Fibroblast of lung (primary cell): ENCODE measurements at regions not wholly inside any gene's neighbourhood (a gene's known extent, or its start where the extent isn't known, plus 50 kb on each side); places are given as distances from the start of the nearest gene placed in this dataset.

ENCODE experiments used
- DNase-seq, 2 donors: peaks; one replicate each; pipeline versions ENCODE4 v3.0.0 to v3.0.0-alpha.2; 2010; ENCODE audit warnings: low read depth in 2 of 2
- H2AFZ ChIP-seq: 2 replicates; pipeline ENCODE4 v1.5.1; 2012; ENCODE audit warnings: low read length, control low read depth, inconsistent platforms
- H3K27ac ChIP-seq: 2 replicates; pipeline ENCODE4 v1.5.1; 2011; ENCODE audit warnings: low read length, control low read depth; ENCODE audit not compliant: insufficient read depth
- H3K27me3 ChIP-seq: 2 replicates; pipeline ENCODE4 v1.5.1; 2011; ENCODE audit warnings: mild to moderate bottlenecking, low read length; ENCODE audit not compliant: control insufficient read depth, insufficient read depth
- H3K36me3 ChIP-seq: 2 replicates; pipeline ENCODE4 v1.5.1; 2011; ENCODE audit warnings: low read length; ENCODE audit not compliant: control insufficient read depth, insufficient read depth
- H3K4me1 ChIP-seq: 2 replicates; pipeline ENCODE4 v1.5.1; 2011; ENCODE audit warnings: low read length; ENCODE audit not compliant: control insufficient read depth, insufficient read depth; ENCODE audit errors: extremely low read depth
- H3K4me2 ChIP-seq: 2 replicates; pipeline ENCODE4 v1.5.1; 2011; ENCODE audit warnings: low read length, control low read depth; ENCODE audit not compliant: insufficient read depth; ENCODE audit errors: extremely low read depth
- H3K4me3 ChIP-seq, 4 experiments: fragments of 200-600 bp in 1 of 4; sonication (generic) in 1 of 4; replicated peaks in 1 of 4; 2 replicates each; pipeline ENCODE4 v1.5.1; 2011 to 2016; ENCODE audit warnings: low read length in 4 of 4, low read depth in 3 of 4, mild to moderate bottlenecking in 3 of 4, control low read depth in 2 of 4, inconsistent platforms in 1 of 4, mixed read lengths in 1 of 4; ENCODE audit not compliant: insufficient read depth in 1 of 4; ENCODE audit errors: control extremely low read depth in 1 of 4
- H3K79me2 ChIP-seq: 2 replicates; pipeline ENCODE4 v1.5.1; 2012; ENCODE audit warnings: mild to moderate bottlenecking, low read length, inconsistent platforms; ENCODE audit not compliant: control insufficient read depth, insufficient read depth
- H3K9ac ChIP-seq: 2 replicates; pipeline ENCODE4 v1.5.1; 2011; ENCODE audit warnings: mild to moderate bottlenecking, low read length, control low read depth; ENCODE audit not compliant: insufficient read depth
- H3K9me3 ChIP-seq: 2 replicates; pipeline ENCODE4 v1.5.1; 2012; ENCODE audit warnings: low read depth, low read length; ENCODE audit not compliant: control insufficient read depth, insufficient read depth
- H4K20me1 ChIP-seq: 2 replicates; pipeline ENCODE4 v1.5.1; 2011; ENCODE audit warnings: low read length; ENCODE audit not compliant: control insufficient read depth, insufficient read depth; ENCODE audit errors: extremely low read depth
- EZH2 ChIP-seq: IDR thresholded peaks from 2 replicates; pipeline ENCODE4 v1.5.1; 2012; ENCODE audit warnings: low read length, control low read depth, mild to moderate bottlenecking; ENCODE audit errors: missing control alignments
- TF ChIP-seq, protein P1 (sequence below), 2 donors: IDR thresholded peaks in 1 of 2; conservative IDR thresholded peaks in 1 of 2; 1 replicate in 1 of 2; 2 replicates in 1 of 2; pipeline ENCODE4 v1.5.1; 2011 to 2012; ENCODE audit warnings: low read length in 2 of 2, control low read depth in 1 of 2, inconsistent platforms in 1 of 2, low read depth in 1 of 2, mild to moderate bottlenecking in 1 of 2

DNA sequence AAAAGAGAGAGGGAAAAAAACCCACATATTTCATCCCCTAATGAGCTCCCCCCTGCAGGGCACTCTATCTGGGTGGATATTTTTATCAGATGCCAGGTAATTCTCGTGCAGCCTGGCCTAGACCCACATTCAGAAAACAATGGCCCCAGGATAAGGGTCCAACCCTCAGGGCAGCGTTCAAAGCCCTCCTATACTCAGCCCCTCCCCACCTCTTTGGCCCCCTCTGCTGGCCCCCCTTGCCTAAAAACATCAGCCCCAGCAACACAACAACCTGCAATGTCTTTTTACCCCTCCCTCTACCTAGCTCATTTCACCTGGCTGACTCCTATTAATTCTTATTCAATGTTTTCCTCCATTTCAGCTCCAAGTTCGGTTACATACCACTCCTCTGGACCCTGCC is 145.4 kb upstream of the MED14 start:
- no peaks in the 10 kb centered on the region for H4K20me1 ChIP-seq
- H3K4me3 ChIP-seq: no peak overlapping the region
- no peak for DNase-seq
- H3K27ac ChIP-seq: no peak overlapping the region
- TF ChIP-seq, protein P1, sequence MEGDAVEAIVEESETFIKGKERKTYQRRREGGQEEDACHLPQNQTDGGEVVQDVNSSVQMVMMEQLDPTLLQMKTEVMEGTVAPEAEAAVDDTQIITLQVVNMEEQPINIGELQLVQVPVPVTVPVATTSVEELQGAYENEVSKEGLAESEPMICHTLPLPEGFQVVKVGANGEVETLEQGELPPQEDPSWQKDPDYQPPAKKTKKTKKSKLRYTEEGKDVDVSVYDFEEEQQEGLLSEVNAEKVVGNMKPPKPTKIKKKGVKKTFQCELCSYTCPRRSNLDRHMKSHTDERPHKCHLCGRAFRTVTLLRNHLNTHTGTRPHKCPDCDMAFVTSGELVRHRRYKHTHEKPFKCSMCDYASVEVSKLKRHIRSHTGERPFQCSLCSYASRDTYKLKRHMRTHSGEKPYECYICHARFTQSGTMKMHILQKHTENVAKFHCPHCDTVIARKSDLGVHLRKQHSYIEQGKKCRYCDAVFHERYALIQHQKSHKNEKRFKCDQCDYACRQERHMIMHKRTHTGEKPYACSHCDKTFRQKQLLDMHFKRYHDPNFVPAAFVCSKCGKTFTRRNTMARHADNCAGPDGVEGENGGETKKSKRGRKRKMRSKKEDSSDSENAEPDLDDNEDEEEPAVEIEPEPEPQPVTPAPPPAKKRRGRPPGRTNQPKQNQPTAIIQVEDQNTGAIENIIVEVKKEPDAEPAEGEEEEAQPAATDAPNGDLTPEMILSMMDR (conservative IDR thresholded peaks at IDR 0.05 in 1 of 2, IDR thresholded peaks at IDR 0.05 in 1 of 2; ENCODE audit: low read depth in 1 of 2, low read length in 2 of 2): no peak
- no peak for TF ChIP-seq EZH2
- no peaks in the 10 kb centered on the region for H3K4me1 ChIP-seq
- H3K9me3 ChIP-seq: no peaks in the 10 kb centered on the region
- H3K27me3 ChIP-seq: no peaks in the 10 kb centered on the region
- H3K4me2 ChIP-seq: no peak overlapping the region
- H3K9ac ChIP-seq: no peak overlapping the region
- H2AFZ ChIP-seq: no peak overlapping the region
- H3K36me3 ChIP-seq: no peaks in the 10 kb centered on the region
- H3K79me2 ChIP-seq: no peaks in the 10 kb centered on the region

DNA sequence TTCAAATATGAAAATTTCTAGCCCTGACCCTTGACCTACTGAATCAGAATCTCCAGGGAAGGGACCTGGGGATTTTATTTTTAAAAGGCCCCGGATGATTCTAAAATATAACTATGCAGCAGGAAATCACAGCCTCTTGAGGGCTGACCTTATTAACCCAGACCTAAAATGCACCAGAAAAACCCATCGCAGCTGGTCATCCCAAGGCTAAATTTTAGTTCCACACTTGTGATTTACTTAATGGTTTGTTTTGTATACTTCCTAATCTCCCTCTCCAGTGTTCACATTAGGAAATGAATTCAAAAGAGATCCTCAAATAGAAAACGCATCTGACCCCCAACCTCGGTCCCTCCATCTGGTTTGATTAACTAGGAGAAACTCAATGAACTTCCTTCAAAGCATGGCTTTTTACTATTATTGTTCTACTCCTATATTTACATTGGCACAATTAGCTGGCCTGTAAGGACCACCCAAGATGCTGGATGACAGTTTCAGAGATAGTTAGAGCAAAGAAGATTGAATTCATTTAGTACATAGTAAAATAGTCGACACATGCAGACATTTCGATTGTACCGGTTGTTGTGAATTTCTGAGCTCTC is 147.8 kb upstream of the MED14 start:
- no peaks in the 10 kb centered on the region for H3K79me2 ChIP-seq
- H2AFZ ChIP-seq: no peak overlapping the region
- no peak for TF ChIP-seq EZH2
- TF ChIP-seq, protein P1 (conservative IDR thresholded peaks at IDR 0.05 in 1 of 2, IDR thresholded peaks at IDR 0.05 in 1 of 2; ENCODE audit: low read depth in 1 of 2, low read length in 2 of 2): no peak
- no peak overlapping the region for H3K9ac ChIP-seq
- no peak overlapping the region for H3K4me2 ChIP-seq
- H3K4me3 ChIP-seq: no peak overlapping the region
- no peaks in the 10 kb centered on the region for H3K9me3 ChIP-seq
- no peaks in the 10 kb centered on the region for H3K4me1 ChIP-seq
- DNase-seq: no peak
- H3K27ac ChIP-seq: no peak overlapping the region
- no peaks in the 10 kb centered on the region for H4K20me1 ChIP-seq
- no peaks in the 10 kb centered on the region for H3K27me3 ChIP-seq
- H3K36me3 ChIP-seq: no peaks in the 10 kb centered on the region

DNA sequence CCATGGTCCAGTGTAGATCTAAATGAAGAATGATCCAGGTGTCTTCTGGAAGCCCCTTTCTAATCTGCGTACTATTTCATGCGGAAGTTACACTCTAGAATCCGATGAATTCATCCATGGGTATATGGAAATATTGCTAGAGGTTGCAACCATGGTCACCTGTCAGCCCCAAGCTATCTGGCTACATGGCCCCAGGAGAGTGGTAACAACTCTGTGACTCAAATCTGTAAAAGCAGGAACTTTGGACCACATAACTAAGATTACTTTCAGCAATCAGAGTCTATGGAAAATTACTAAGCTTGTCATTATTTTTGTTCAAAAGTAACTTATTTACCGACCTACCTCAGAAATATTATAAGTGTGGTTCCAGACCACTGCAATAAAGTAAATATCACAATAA is 150.6 kb upstream of the MED14 start:
- Histone ChIP-seq H2AFZ (no peak overlapping the region), H3K36me3 (no peaks in the 10 kb centered on the region), H3K9ac (no peak overlapping the region), H3K27ac (no peak overlapping the region), H3K27me3 (no peaks in the 10 kb centered on the region), H3K9me3 (no peaks in the 10 kb centered on the region), H3K4me1 (no peaks in the 10 kb centered on the region), H3K4me2 (no peak overlapping the region), H3K4me3 (no peak overlapping the region), H3K79me2 (no peaks in the 10 kb centered on the region), H4K20me1 (no peaks in the 10 kb centered on the region)
- TF ChIP-seq EZH2: no peak
- TF ChIP-seq, protein P1 (conservative IDR thresholded peaks at IDR 0.05 in 1 of 2, IDR thresholded peaks at IDR 0.05 in 1 of 2; ENCODE audit: low read depth in 1 of 2, low read length in 2 of 2): no peak
- DNase-seq: no peak
